ENCODE measurements at regions not wholly inside any gene's neighbourhood (a gene's known extent, or its start where the extent isn't known, plus 50 kb on each side); places are given as distances from the start of the nearest gene placed in this dataset.

- Mint-ChIP-seq H3K36me3 (ENCODE audit: low read depth) (no peaks in the 10 kb centered on the region), H3K4me3 (no peak overlapping the region), H3K9me3 (no peaks in the 10 kb centered on the region), H3K4me1 (peaks cover 59% of the 10 kb centered on the region), H3K27me3 (ENCODE audit: low read depth, poor library complexity) (peaks cover 14% of the 10 kb centered on the region), H3K27ac (no peak overlapping the region)
- no peak for TF ChIP-seq CTCF (IDR thresholded peaks at IDR 0.05)
- DNase-seq = no peak
Observed at GRCh38 chr6:134515986-134516385, 198.1 kb upstream of the SGK1 start.

- Mint-ChIP-seq H3K4me1 (peaks cover 31% of the 10 kb centered on the region), H3K27ac (no peak overlapping the region), H3K27me3 (ENCODE audit: low read depth, poor library complexity) (peaks cover 10% of the 10 kb centered on the region), H3K9me3 (peaks cover 8% of the 10 kb centered on the region), H3K4me3 (no peak overlapping the region), H3K36me3 (ENCODE audit: low read depth) (no peaks in the 10 kb centered on the region)
- no peak for TF ChIP-seq CTCF (IDR thresholded peaks at IDR 0.05)
- DNase-seq = no peak
Observed at GRCh38 chr6:134512981-134513391, 195.1 kb upstream of the SGK1 start.

GRCh38 chr6:134511984-134512683, 194.2 kb upstream of the SGK1 start:
- peaks cover 10% of the 10 kb centered on the region for H3K27me3 Mint-ChIP-seq (ENCODE audit: low read depth, poor library complexity)
- peaks cover 10% of the 10 kb centered on the region for H3K9me3 Mint-ChIP-seq
- no peak overlapping the region for H3K4me3 Mint-ChIP-seq
- no peak overlapping the region for H3K27ac Mint-ChIP-seq
- H3K4me1 Mint-ChIP-seq = peaks cover 22% of the 10 kb centered on the region
- DNase-seq = no peak
- no peak for TF ChIP-seq CTCF (IDR thresholded peaks at IDR 0.05)
- no peaks in the 10 kb centered on the region for H3K36me3 Mint-ChIP-seq (ENCODE audit: low read depth)

DNA sequence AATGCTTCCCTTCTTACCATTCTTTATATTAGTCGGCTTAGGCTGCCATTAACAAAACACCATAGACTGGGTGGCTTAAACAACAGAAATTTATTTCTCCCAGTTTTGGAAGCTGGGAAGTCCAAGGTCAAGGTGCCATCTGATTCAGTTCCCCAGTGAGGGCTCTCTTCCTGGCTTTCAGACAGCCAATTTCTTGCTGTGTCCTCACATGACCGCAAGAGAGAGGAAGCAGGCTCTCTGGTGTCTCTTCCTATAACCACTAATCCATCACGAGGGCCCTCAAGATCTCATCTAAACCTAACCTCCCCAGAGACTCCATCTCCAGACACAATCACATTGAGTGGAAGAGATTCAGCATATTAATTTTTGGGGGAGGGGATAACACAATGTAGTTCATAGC, 193.0 kb upstream of the SGK1 start:
- no peak for TF ChIP-seq CTCF (IDR thresholded peaks at IDR 0.05)
- Mint-ChIP-seq H3K27ac (no peak overlapping the region), H3K4me1 (peaks cover 11% of the 10 kb centered on the region), H3K36me3 (ENCODE audit: low read depth) (no peaks in the 10 kb centered on the region), H3K4me3 (no peak overlapping the region), H3K9me3 (peaks cover 10% of the 10 kb centered on the region), H3K27me3 (ENCODE audit: low read depth, poor library complexity) (peaks cover 4% of the 10 kb centered on the region)
- DNase-seq = no peak

- no peak overlapping the region for H3K4me3 Mint-ChIP-seq
- H3K36me3 Mint-ChIP-seq (ENCODE audit: low read depth) = no peaks in the 10 kb centered on the region
- peaks cover 11% of the 10 kb centered on the region for H3K4me1 Mint-ChIP-seq
- no peak for TF ChIP-seq CTCF (IDR thresholded peaks at IDR 0.05)
- peaks cover 10% of the 10 kb centered on the region for H3K9me3 Mint-ChIP-seq
- no peak for DNase-seq
- H3K27me3 Mint-ChIP-seq (ENCODE audit: low read depth, poor library complexity) = peaks cover 4% of the 10 kb centered on the region
- H3K27ac Mint-ChIP-seq = no peak overlapping the region
Observed at GRCh38 chr6:134510142-134510541, 192.2 kb upstream of the SGK1 start.

GRCh38 chr6:134508862-134509498, 191.1 kb upstream of the SGK1 start:
- Mint-ChIP-seq H3K9me3 (peaks cover 10% of the 10 kb centered on the region), H3K4me1 (peaks cover 5% of the 10 kb centered on the region), H3K4me3 (no peak overlapping the region), H3K27ac (peak overlapping the region; percentile 77), H3K27me3 (ENCODE audit: low read depth, poor library complexity) (peaks cover 4% of the 10 kb centered on the region), H3K36me3 (ENCODE audit: low read depth) (no peaks in the 10 kb centered on the region)
- no peak for TF ChIP-seq CTCF (IDR thresholded peaks at IDR 0.05)
- no peak for DNase-seq
